Smooth muscle cell (in vitro differentiated cells): ENCODE measurements at regions not wholly inside any gene's neighbourhood (a gene's known extent, or its start where the extent isn't known, plus 50 kb on each side); places are given as distances from the start of the nearest gene placed in this dataset.

Source experiments
- DNase-seq: peaks from one replicate; lab custom pipeline; 2025; ENCODE audit not compliant: unreplicated experiment; lab: John Stamatoyannopoulos, UW
- H2AFZ ChIP-seq: fragments of 200-600 bp; sonication (generic); 2 replicates; pipeline ENCODE4 v1.6.0; 2016; ENCODE audit warnings: antibody characterized with exemption, low read depth, mild to moderate bottlenecking
- H3F3A ChIP-seq: fragments of 200-600 bp; sonication (generic); 2 replicates; pipeline ENCODE4 v1.6.0; 2017; ENCODE audit warnings: antibody characterized with exemption, low read depth
- H3K27ac ChIP-seq: fragments of 200-600 bp; sonication (generic); 2 replicates; pipeline ENCODE4 v1.5.1; 2016; ENCODE audit warnings: low read depth, mild to moderate bottlenecking
- H3K27me3 ChIP-seq: fragments of 200-600 bp; sonication (generic); 2 replicates; pipeline ENCODE4 v1.6.1; 2016; ENCODE audit warnings: low read depth, mild to moderate bottlenecking
- H3K36me3 ChIP-seq: fragments of 200-600 bp; sonication (generic); 2 replicates; pipeline ENCODE4 v1.5.1; 2016; ENCODE audit warnings: low read depth
- H3K4me1 ChIP-seq: fragments of 200-600 bp; sonication (generic); 2 replicates; pipeline ENCODE4 v1.5.1; 2016; ENCODE audit warnings: low read depth
- H3K4me2 ChIP-seq: fragments of 200-600 bp; sonication (generic); 2 replicates; pipeline ENCODE4 v1.6.0; 2016; ENCODE audit warnings: mild to moderate bottlenecking
- H3K4me3 ChIP-seq: fragments of 200-600 bp; sonication (generic); 2 replicates; pipeline ENCODE4 v1.5.1; 2016; ENCODE audit warnings: mild to moderate bottlenecking
- H3K79me2 ChIP-seq: fragments of 200-600 bp; sonication (generic); 2 replicates; pipeline ENCODE4 v1.6.0; 2016; ENCODE audit warnings: low read depth, mild to moderate bottlenecking
- H3K9ac ChIP-seq: fragments of 200-600 bp; sonication (generic); 2 replicates; pipeline ENCODE4 v1.6.0; 2016; ENCODE audit warnings: low read depth
- H3K9me3 ChIP-seq: fragments of 200-600 bp; sonication (generic); replicated peaks from 2 replicates; pipeline ENCODE4 v1.5.1; 2016; ENCODE audit warnings: low read depth
- H4K20me1 ChIP-seq: fragments of 200-600 bp; sonication (generic); 2 replicates; pipeline ENCODE4 v1.6.0; 2016; ENCODE audit warnings: low read depth
- WGBS: methylation state at CpG from one replicate; pipeline ENCODE4 v1.1.7; 2016; ENCODE audit warnings: low lambda C conversion rate; 5-methylcytosine and 5-hydroxymethylcytosine counted together
- TF ChIP-seq, protein P1 (sequence below): fragments of 200-600 bp; sonication (generic); IDR thresholded peaks from 2 replicates; pipeline ENCODE4 v1.5.1; 2017; ENCODE audit warnings: borderline replicate concordance, mild to moderate bottlenecking, antibody characterized with exemption; ENCODE audit not compliant: insufficient read depth, poor library complexity, severe bottlenecking

DNA sequence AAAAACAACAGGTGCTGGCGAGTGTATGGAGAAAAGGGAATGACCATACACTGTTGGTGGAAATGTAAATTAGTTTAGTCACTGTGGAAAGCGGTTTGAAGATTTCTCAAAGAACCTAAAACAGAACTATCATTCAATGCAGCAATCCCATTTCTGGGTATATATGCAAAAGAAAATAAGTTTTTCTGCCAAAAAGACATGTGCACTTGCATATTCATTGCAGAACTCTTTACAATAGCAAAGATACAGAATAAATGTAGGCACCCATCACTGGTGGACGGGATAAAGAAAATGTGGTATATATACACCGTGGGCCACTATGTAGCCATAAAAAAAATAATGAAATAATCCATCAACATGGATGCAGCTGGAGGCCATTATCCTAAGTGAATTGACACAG is 105.1 kb upstream of the FSTL5 start:
- Histone ChIP-seq H3K4me2 (no peak overlapping the region), H2AFZ (no peak overlapping the region), H3K4me1 (no peaks in the 10 kb centered on the region), H4K20me1 (no peaks in the 10 kb centered on the region), H3K79me2 (no peaks in the 10 kb centered on the region), H3F3A (no peaks in the 10 kb centered on the region), H3K36me3 (no peaks in the 10 kb centered on the region), H3K9ac (no peak overlapping the region), H3K9me3 (peaks cover 9% of the 10 kb centered on the region), H3K27me3 (no peaks in the 10 kb centered on the region), H3K27ac (no peak overlapping the region), H3K4me3 (no peak overlapping the region)
- DNase-seq: no peak
- TF ChIP-seq, protein P1, sequence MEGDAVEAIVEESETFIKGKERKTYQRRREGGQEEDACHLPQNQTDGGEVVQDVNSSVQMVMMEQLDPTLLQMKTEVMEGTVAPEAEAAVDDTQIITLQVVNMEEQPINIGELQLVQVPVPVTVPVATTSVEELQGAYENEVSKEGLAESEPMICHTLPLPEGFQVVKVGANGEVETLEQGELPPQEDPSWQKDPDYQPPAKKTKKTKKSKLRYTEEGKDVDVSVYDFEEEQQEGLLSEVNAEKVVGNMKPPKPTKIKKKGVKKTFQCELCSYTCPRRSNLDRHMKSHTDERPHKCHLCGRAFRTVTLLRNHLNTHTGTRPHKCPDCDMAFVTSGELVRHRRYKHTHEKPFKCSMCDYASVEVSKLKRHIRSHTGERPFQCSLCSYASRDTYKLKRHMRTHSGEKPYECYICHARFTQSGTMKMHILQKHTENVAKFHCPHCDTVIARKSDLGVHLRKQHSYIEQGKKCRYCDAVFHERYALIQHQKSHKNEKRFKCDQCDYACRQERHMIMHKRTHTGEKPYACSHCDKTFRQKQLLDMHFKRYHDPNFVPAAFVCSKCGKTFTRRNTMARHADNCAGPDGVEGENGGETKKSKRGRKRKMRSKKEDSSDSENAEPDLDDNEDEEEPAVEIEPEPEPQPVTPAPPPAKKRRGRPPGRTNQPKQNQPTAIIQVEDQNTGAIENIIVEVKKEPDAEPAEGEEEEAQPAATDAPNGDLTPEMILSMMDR: no peak
- 88% methylated on average over 4 of the region's 4 CpGs for WGBS

DNA sequence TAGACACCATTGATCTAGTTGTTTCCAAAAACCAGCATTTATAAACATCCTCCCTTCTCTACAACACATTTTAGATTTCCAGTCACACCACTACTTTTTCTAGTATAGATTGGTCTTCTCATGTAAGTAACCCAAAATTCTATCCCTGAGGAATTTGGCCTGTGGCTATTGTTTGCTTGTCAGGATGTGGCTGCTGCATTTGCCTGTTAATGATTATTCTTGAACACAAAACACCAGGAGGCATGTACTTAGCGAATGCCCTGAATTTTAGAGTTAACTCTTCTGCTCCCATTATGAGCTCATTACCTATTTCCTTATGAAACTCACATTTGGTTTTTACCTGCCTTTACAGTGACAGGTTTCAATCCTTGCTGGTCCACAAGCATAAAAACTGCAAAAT is 102.0 kb upstream of the FSTL5 start:
- Histone ChIP-seq H3K27ac (no peak overlapping the region), H3K4me2 (no peak overlapping the region), H3F3A (no peaks in the 10 kb centered on the region), H4K20me1 (no peaks in the 10 kb centered on the region), H3K4me1 (no peaks in the 10 kb centered on the region), H3K79me2 (no peaks in the 10 kb centered on the region), H3K9me3 (peaks cover 10% of the 10 kb centered on the region), H3K27me3 (no peaks in the 10 kb centered on the region), H3K4me3 (no peak overlapping the region), H3K36me3 (no peaks in the 10 kb centered on the region), H3K9ac (no peak overlapping the region), H2AFZ (no peak overlapping the region)
- no peak for DNase-seq
- TF ChIP-seq, protein P1: no peak
- 31% methylated on average over 1 of the region's 1 CpG for WGBS

DNA sequence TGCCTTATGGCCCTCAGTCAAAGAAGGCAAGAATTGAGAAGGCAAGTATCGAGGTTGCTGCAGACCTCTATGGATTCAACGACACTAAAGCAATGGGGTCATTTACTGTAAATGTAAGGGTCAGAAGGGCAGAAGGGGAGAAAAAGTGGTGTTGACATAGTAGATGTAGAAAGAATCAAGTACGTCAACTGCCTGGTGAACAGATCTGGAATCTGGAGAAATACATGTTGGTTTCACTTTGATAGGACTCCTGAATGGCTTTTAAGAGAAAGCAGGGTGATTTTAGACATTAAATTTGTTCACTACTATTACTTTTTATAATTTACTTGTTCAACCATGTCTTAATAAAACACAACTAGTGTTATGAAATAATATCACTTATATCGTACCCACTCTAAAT is 81.3 kb upstream of the FSTL5 start:
- Histone ChIP-seq H3F3A (no peaks in the 10 kb centered on the region), H3K27me3 (no peaks in the 10 kb centered on the region), H3K79me2 (no peaks in the 10 kb centered on the region), H3K36me3 (no peaks in the 10 kb centered on the region), H3K9ac (no peak overlapping the region), H3K4me3 (no peak overlapping the region), H3K9me3 (no peaks in the 10 kb centered on the region), H2AFZ (no peak overlapping the region), H3K27ac (no peak overlapping the region), H4K20me1 (no peaks in the 10 kb centered on the region), H3K4me1 (no peaks in the 10 kb centered on the region), H3K4me2 (no peak overlapping the region)
- TF ChIP-seq, protein P1: no peak
- no peak for DNase-seq
- WGBS: 81% methylated on average over 4 of the region's 4 CpGs

DNA sequence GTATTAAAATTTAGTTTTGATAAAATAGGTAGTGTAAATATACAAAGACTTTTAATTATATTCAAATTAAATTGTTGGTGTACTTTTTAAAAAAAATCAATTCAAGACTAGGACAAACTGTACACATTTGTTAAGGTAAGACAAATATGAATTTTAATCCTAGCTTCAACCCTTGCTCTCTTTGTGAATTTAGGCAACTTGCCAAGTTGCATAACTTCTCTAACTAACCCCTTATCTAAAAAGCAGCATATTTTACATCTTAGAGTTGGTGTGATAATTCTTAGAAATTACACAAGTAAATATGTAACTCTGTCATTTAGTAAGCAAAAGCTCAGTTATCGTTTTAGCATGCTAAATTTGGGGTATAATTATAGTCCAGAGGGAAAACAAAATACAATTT is 78.1 kb upstream of the FSTL5 start:
- DNase-seq: no peak
- H3K9me3 ChIP-seq: no peaks in the 10 kb centered on the region
- no peaks in the 10 kb centered on the region for H3K27me3 ChIP-seq
- no peak overlapping the region for H3K9ac ChIP-seq
- no peak overlapping the region for H3K27ac ChIP-seq
- H3K4me3 ChIP-seq: no peak overlapping the region
- H4K20me1 ChIP-seq: no peaks in the 10 kb centered on the region
- H2AFZ ChIP-seq: peak overlapping the region; percentile 45
- H3K36me3 ChIP-seq: no peaks in the 10 kb centered on the region
- TF ChIP-seq, protein P1: no peak
- H3F3A ChIP-seq: no peaks in the 10 kb centered on the region
- no peaks in the 10 kb centered on the region for H3K4me1 ChIP-seq
- no peak overlapping the region for H3K4me2 ChIP-seq
- 64% methylated on average over 1 of the region's 1 CpG for WGBS
- no peaks in the 10 kb centered on the region for H3K79me2 ChIP-seq
